ENCODE measurements at regions not wholly inside any gene's neighbourhood (a gene's known extent, or its start where the extent isn't known, plus 50 kb on each side); places are given as distances from the start of the nearest gene placed in this dataset.
"Not testable (repeated sequence)": the region's sequence is repeated elsewhere in the genome, so short reads cannot be mapped to it uniquely, and the experiment has no call there.

DNA sequence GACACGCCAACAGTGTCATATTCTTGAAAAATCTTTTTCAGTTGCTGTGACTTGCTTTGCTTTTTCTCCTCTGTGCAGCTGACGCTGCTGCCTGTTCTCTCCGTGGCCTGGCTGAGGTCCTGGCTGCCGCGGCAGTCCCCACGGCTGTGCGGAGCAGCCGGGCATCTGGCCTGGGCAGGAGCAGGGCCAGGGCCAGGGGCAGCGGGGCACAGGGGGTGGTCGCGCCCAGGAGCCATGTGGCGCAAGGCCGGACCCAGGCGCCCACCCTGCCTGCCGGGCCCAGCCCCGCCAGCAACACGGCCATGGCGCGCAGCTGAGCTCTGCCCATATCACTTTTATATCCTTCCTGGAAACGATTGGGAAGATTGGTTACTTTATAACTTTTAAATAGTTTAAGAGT is 109.4 kb upstream of the ACBD5 start:
- Histone ChIP-seq H3K36me3 (ENCODE audit: control insufficient read depth in 4 of 4, insufficient read depth in 4 of 4, low read length in 4 of 4) (no peaks in the 10 kb centered on the region), H3K9ac (ENCODE audit: insufficient read depth in 1 of 2, low read length in 2 of 2) (no peak overlapping the region), H3K4me3 (no peak overlapping the region), H3K9me3 (ENCODE audit: control insufficient read depth in 4 of 4, insufficient read depth in 3 of 4, low read length in 3 of 4) (peaks cover 0 to 3% (median 0%) of the 10 kb centered on the region in 4 donors), H3K27ac (ENCODE audit: low read depth in 1 of 2, low read length in 1 of 2) (no peak overlapping the region), H3K27me3 (ENCODE audit: control insufficient read depth in 3 of 3, insufficient read depth in 3 of 3, low read length in 2 of 3) (no peaks in the 10 kb centered on the region), H3K4me1 (ENCODE audit: control insufficient read depth in 5 of 5, insufficient read depth in 5 of 5, low read length in 5 of 5) (peaks cover 0 to 2% (median 0%) of the 10 kb centered on the region in 5 donors)
- no peak for DNase-seq
- ATAC-seq (ENCODE audit: insufficient read depth, low FRiP score), result no peak
- WGBS, 2 donors, result 88 to 94% methylated on average over 20 of the region's 20 CpGs
- no peak for TF ChIP-seq CTCF (IDR thresholded peaks at IDR 0.05; ENCODE audit: control extremely low read depth, extremely low read depth)

GRCh38 chr10:27347827-27348207 is 107.2 kb upstream of the ACBD5 start:
- H3K9me3 ChIP-seq (ENCODE audit: control insufficient read depth in 4 of 4, insufficient read depth in 3 of 4, low read length in 3 of 4); ATAC-seq (ENCODE audit: insufficient read depth, low FRiP score); H3K4me1 ChIP-seq (ENCODE audit: control insufficient read depth in 5 of 5, insufficient read depth in 5 of 5, low read length in 5 of 5); H3K27me3 ChIP-seq (ENCODE audit: control insufficient read depth in 3 of 3, insufficient read depth in 3 of 3, low read length in 2 of 3); DNase-seq; H3K27ac ChIP-seq (ENCODE audit: low read depth in 1 of 2, low read length in 1 of 2); H3K36me3 ChIP-seq (ENCODE audit: control insufficient read depth in 4 of 4, insufficient read depth in 4 of 4, low read length in 4 of 4); H3K4me3 ChIP-seq; H3K9ac ChIP-seq (ENCODE audit: insufficient read depth in 1 of 2, low read length in 2 of 2): not testable (repeated sequence)
- WGBS, 2 donors, result 29 to 39% methylated on average over 4 of the region's 4 CpGs

GRCh38 chr10:27345455-27345920 is 104.9 kb upstream of the ACBD5 start:
- H3K27ac ChIP-seq (ENCODE audit: low read depth in 1 of 2, low read length in 1 of 2), result no peak overlapping the region
- H3K4me1 ChIP-seq (ENCODE audit: control insufficient read depth in 5 of 5, insufficient read depth in 5 of 5, low read length in 5 of 5), result peaks cover 0 to 2% (median 0%) of the 10 kb centered on the region in 5 donors
- no peak for TF ChIP-seq CTCF (IDR thresholded peaks at IDR 0.05; ENCODE audit: control extremely low read depth, extremely low read depth)
- no peak for DNase-seq
- H3K9me3 ChIP-seq (ENCODE audit: control insufficient read depth in 4 of 4, insufficient read depth in 3 of 4, low read length in 3 of 4), result peaks cover 0 to 3% (median 0%) of the 10 kb centered on the region in 4 donors
- no peak overlapping the region for H3K4me3 ChIP-seq
- H3K27me3 ChIP-seq (ENCODE audit: control insufficient read depth in 3 of 3, insufficient read depth in 3 of 3, low read length in 2 of 3), result no peaks in the 10 kb centered on the region
- no peaks in the 10 kb centered on the region for H3K36me3 ChIP-seq (ENCODE audit: control insufficient read depth in 4 of 4, insufficient read depth in 4 of 4, low read length in 4 of 4)
- no peak for ATAC-seq (ENCODE audit: insufficient read depth, low FRiP score)
- H3K9ac ChIP-seq (ENCODE audit: insufficient read depth in 1 of 2, low read length in 2 of 2), result no peak overlapping the region
- whole genome bisulfite sequencing, 2 donors, result 26 to 47% methylated on average over 4 of the region's 4 CpGs

DNA sequence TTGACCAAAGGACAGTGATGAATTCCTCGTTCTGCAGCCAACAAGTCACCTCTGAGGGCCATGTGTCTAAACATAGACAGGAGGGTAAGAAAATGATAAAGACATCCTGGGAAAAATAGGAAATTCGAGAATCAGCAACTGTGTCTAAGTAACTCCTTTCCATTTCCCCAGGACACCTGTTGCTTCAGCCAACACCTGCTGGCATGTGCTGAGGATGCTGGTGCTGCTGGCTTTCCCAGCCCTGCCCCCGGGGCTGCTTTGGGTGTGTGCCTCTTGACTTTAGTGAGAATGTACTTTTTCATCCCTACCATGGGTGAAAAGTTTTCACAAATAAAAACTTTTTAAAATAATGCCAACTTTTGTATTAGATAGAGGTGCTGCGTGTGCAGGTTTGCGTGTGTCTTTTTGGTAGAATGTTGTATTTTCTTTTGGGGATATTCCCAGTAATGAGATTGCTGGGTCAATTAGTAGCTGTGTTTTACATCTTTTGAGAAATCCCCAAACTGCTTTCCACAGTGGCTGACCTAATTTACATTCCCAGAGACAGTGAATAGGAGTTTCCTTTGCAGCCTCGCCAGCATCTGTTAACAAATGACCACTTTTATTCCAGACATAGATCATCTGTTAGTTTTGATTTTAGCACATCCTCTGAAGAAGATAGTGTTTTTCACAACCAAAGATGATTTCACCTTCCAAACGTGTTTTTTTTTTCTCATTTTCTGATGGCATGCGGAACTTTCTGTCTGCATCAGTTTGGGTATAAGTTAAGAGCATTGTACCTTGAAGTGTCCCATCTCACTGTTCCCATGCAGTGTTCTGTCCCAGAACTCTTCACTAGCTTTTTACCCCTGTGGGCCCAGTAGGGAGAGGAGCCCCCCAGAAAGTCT is 104.2 kb upstream of the ACBD5 start:
- no peak for ATAC-seq (ENCODE audit: insufficient read depth, low FRiP score)
- H3K4me1 ChIP-seq (ENCODE audit: control insufficient read depth in 5 of 5, insufficient read depth in 5 of 5, low read length in 5 of 5), result peaks cover 0 to 2% (median 0%) of the 10 kb centered on the region in 5 donors
- 62 to 71% methylated on average over 8 of the region's 8 CpGs for WGBS, 2 donors
- H3K36me3 ChIP-seq (ENCODE audit: control insufficient read depth in 4 of 4, insufficient read depth in 4 of 4, low read length in 4 of 4), result no peaks in the 10 kb centered on the region
- no peak overlapping the region for H3K4me3 ChIP-seq
- no peak overlapping the region for H3K9ac ChIP-seq (ENCODE audit: insufficient read depth in 1 of 2, low read length in 2 of 2)
- no peak overlapping the region for H3K27ac ChIP-seq (ENCODE audit: low read depth in 1 of 2, low read length in 1 of 2)
- peaks cover 0 to 3% (median 0%) of the 10 kb centered on the region in 4 donors for H3K9me3 ChIP-seq (ENCODE audit: control insufficient read depth in 4 of 4, insufficient read depth in 3 of 4, low read length in 3 of 4)
- TF ChIP-seq CTCF (IDR thresholded peaks at IDR 0.05; ENCODE audit: control extremely low read depth, extremely low read depth), result no peak
- H3K27me3 ChIP-seq (ENCODE audit: control insufficient read depth in 3 of 3, insufficient read depth in 3 of 3, low read length in 2 of 3), result no peaks in the 10 kb centered on the region
- DNase-seq, result no peak
